Activated CD8-positive, alpha-beta T cell treated with anti-CD3 and anti-CD28 coated beads for 36 hours (primary cell): ENCODE measurements at regions not wholly inside any gene's neighbourhood (a gene's known extent, or its start where the extent isn't known, plus 50 kb on each side); places are given as distances from the start of the nearest gene placed in this dataset.
A peak's percentile ranks its signal among the peaks of the same experiment; 100 is the strongest.
"Not testable (repeated sequence)": the region's sequence is repeated elsewhere in the genome, so short reads cannot be mapped to it uniquely, and the experiment has no call there.

ENCODE experiments used
- ATAC-seq: fragments of 200-7000 bp; cut with Tn5 transposase; one replicate; pipeline ENCODE4 v1.10.0; 2021; ENCODE audit warnings: mild to moderate bottlenecking, moderate library complexity
- CTCF ChIA-PET: fragments of 350-600 bp; sonication (Branson Sonifier 250); formaldehyde crosslinking; loops from one replicate; lab custom pipeline; 2021; ENCODE audit warnings: antibody characterized with exemption; lab: Charles Lee
- POLR2A ChIA-PET: fragments of 350-600 bp; sonication (Branson Sonifier 250); formaldehyde crosslinking; loops from one replicate; lab custom pipeline; 2021; ENCODE audit warnings: antibody characterized with exemption; lab: Charles Lee
- DNase-seq: peaks from one replicate; pipeline ENCODE4 v3.0.0-alpha.2; 2020
- H3K27ac Mint-ChIP-seq: one replicate; pipeline ENCODE4 v1.8.0; 2021; ENCODE audit warnings: mild to moderate bottlenecking, mixed read lengths
- H3K27me3 Mint-ChIP-seq: one replicate; pipeline ENCODE4 v1.8.0; 2021; ENCODE audit warnings: mixed read lengths
- H3K36me3 Mint-ChIP-seq: one replicate; pipeline ENCODE4 v1.8.0; 2021; ENCODE audit warnings: low read depth, mixed read lengths
- H3K4me1 Mint-ChIP-seq: one replicate; pipeline ENCODE4 v1.8.0; 2021; ENCODE audit warnings: low read depth, mixed read lengths
- H3K4me3 Mint-ChIP-seq: one replicate; pipeline ENCODE4 v1.8.0; 2021; ENCODE audit warnings: mild to moderate bottlenecking, moderate library complexity, mixed read lengths
- H3K9me3 Mint-ChIP-seq: one replicate; pipeline ENCODE4 v1.8.0; 2021; ENCODE audit warnings: mixed read lengths
- intact Hi-C: fragments of 100-400 bp; cut with micrococcal nuclease; formaldehyde crosslinking; loops from one replicate; pipeline ENCODE4 v1.10.0; 2022
- TF ChIP-seq, protein P1 (sequence below): fragments of 200-600 bp; IDR thresholded peaks from one replicate; pipeline ENCODE4 v1.8.0; 2022; ENCODE audit warnings: antibody characterized with exemption, mild to moderate bottlenecking

DNA sequence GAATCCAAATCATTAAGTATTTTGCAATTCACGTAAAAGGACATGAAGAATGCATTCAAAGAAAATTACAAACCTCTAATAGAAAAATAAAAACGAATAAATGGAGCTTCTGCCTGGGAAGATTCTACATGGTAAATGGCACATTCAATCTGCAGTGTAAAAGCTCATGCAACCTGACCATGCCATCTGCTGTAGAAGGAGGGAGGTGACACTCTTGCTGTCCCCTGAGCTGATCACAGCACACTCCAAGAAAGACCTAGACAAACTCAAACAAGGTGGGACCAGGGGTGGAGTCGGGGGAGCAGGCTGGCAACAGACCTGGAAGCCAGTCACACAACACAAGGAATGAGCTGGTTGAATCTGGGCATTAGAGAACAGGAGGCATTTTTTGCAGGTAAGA, 101.8 kb downstream of the BDH1 start:
- H3K9me3 Mint-ChIP-seq, result no peaks in the 10 kb centered on the region
- no peaks in the 10 kb centered on the region for H3K36me3 Mint-ChIP-seq
- no peak overlapping the region for H3K4me3 Mint-ChIP-seq
- DNase-seq (peak; percentile 45), ATAC-seq (peak; percentile 58)
- intact Hi-C loops, result loop anchor here (10.0 kb wide), 1 partner anchor 199 kb away; no protein-coding TSS in a partner anchor
- peaks cover 14% of the 10 kb centered on the region for H3K4me1 Mint-ChIP-seq
- H3K27ac Mint-ChIP-seq, result no peak overlapping the region
- peaks cover 6% of the 10 kb centered on the region for H3K27me3 Mint-ChIP-seq
- TF ChIP-seq, protein P1, sequence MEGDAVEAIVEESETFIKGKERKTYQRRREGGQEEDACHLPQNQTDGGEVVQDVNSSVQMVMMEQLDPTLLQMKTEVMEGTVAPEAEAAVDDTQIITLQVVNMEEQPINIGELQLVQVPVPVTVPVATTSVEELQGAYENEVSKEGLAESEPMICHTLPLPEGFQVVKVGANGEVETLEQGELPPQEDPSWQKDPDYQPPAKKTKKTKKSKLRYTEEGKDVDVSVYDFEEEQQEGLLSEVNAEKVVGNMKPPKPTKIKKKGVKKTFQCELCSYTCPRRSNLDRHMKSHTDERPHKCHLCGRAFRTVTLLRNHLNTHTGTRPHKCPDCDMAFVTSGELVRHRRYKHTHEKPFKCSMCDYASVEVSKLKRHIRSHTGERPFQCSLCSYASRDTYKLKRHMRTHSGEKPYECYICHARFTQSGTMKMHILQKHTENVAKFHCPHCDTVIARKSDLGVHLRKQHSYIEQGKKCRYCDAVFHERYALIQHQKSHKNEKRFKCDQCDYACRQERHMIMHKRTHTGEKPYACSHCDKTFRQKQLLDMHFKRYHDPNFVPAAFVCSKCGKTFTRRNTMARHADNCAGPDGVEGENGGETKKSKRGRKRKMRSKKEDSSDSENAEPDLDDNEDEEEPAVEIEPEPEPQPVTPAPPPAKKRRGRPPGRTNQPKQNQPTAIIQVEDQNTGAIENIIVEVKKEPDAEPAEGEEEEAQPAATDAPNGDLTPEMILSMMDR, result peak; percentile 35
- ChIA-PET POLR2A (no interaction called here), CTCF (interaction anchor here (0.8 to 6.5 kb wide), 7 partner anchors 9 to 230 kb away, joined by 3 to 55 read pairs (median 6); no protein-coding TSS in a partner anchor)

DNA sequence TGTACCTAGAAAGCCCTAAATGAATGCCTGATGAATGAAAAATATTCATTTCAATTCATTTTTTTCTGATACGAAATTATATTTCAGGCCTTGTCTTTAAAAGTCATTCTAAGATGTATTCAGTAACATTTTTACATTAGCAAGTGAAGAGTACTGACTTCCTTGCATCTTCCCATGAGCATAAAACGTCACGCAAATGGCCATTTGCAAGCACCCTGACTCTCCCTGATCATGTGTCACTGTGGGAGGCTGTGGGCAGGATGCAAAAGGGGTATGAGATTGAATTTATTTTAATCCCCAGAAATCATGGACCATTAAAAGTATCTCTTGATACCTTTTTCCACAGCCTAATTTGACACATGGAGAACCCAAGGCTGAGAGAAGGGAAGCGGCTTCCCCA, 105.0 kb downstream of the BDH1 start:
- H3K4me3 Mint-ChIP-seq, result no peak overlapping the region
- peaks cover 6% of the 10 kb centered on the region for H3K27me3 Mint-ChIP-seq
- H3K36me3 Mint-ChIP-seq, result no peaks in the 10 kb centered on the region
- H3K4me1 Mint-ChIP-seq, result peaks cover 19% of the 10 kb centered on the region
- no peaks in the 10 kb centered on the region for H3K9me3 Mint-ChIP-seq
- ChIA-PET POLR2A (no interaction called here), CTCF (interaction anchor here (1.2 kb wide), 1 partner anchor 194 kb away, joined by 4 read pairs; no protein-coding TSS in a partner anchor)
- intact Hi-C loops, result loop anchor here (10.0 kb wide), 1 partner anchor 196 kb away; no protein-coding TSS in a partner anchor
- TF ChIP-seq, protein P1, result no peak
- ATAC-seq, result no peak
- no peak for DNase-seq
- no peak overlapping the region for H3K27ac Mint-ChIP-seq

DNA sequence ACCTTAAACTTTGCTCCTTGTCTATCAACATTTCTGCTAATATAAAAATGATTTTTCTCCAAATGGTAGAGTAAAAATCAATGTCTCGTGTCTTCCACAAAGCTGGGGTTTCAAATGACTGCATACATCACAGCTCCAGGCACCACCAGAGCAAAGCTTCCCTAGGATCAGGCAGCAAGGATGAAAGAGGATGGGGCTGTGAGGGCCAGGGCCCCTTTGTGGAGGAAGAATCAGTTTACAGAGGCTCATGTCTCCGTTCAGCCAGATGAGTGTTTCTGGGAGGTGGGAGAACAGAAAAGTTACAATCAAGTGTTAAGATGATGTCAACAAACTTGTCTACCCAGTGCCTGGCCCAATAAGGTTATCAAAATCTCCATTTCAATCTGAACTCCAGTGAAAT, 105.5 kb downstream of the BDH1 start:
- peaks cover 17% of the 10 kb centered on the region for H3K4me1 Mint-ChIP-seq
- no peak overlapping the region for H3K27ac Mint-ChIP-seq
- ATAC-seq (no peak), DNase-seq (no peak)
- peaks cover 1% of the 10 kb centered on the region for H3K27me3 Mint-ChIP-seq
- H3K36me3 Mint-ChIP-seq, result no peaks in the 10 kb centered on the region
- no peak overlapping the region for H3K4me3 Mint-ChIP-seq
- ChIA-PET POLR2A (interaction anchor here (0.9 kb wide), 1 partner anchor 8 kb away, joined by 3 read pairs; no protein-coding TSS in a partner anchor), CTCF (interaction anchor here (1.2 kb wide), 1 partner anchor 193 kb away, joined by 4 read pairs; no protein-coding TSS in a partner anchor)
- H3K9me3 Mint-ChIP-seq, result no peaks in the 10 kb centered on the region
- intact Hi-C loops, result loop anchor here (10.0 kb wide), 1 partner anchor 196 kb away; no protein-coding TSS in a partner anchor
- TF ChIP-seq, protein P1, result no peak

DNA sequence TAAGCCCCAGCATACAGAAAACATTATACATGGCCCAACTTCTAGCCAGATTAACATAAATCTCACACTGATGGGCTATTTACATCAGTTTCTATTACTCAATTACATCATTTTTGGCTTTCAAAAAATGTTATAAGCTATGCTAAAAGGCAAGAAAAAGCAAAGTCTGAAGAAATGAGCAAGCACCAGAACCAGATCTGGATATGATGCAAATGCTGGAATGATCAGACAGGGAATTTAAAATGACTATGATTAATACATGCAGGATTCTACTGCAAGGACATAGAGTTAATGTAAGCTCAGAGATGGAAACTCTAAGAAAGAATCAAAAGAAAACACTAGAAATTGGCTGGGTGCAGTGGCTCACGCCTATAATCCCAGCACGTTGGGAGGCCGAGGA, 106.6 kb downstream of the BDH1 start:
- H3K4me1 Mint-ChIP-seq, result peaks cover 24% of the 10 kb centered on the region
- H3K27ac Mint-ChIP-seq, CTCF ChIA-PET, ATAC-seq, H3K27me3 Mint-ChIP-seq, intact Hi-C loops, DNase-seq, H3K36me3 Mint-ChIP-seq, H3K4me3 Mint-ChIP-seq, H3K9me3 Mint-ChIP-seq: not testable (repeated sequence)
- POLR2A ChIA-PET, result interaction anchor here (0.9 kb wide), 1 partner anchor 9 kb away, joined by 3 read pairs; no protein-coding TSS in a partner anchor

DNA sequence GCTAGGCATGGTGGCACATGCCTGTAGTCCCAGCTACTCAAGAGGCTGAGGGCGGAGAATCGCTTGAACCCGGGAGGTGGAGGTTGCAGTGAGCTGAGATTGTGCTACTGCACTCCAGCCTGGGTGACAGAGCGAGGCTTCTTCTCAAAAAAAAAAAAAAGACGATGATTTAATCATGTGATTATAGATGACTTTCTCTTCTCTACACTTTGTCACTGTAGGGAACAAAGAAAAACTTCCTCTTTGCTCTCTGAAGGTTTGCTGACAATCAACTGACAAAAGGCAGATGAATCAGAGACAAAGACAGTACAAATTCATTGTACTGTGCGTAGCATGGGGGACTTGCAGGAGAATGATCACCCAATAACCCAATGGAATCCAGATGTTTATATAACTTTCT, 108.0 kb downstream of the BDH1 start:
- H3K27ac Mint-ChIP-seq, H3K27me3 Mint-ChIP-seq, H3K9me3 Mint-ChIP-seq, intact Hi-C loops, DNase-seq, ATAC-seq, H3K4me3 Mint-ChIP-seq, H3K36me3 Mint-ChIP-seq: not testable (repeated sequence)
- ChIA-PET POLR2A (interaction anchor here (0.8 to 1.0 kb wide), 2 partner anchors 16 to 58 kb away, joined by 3 read pairs; no protein-coding TSS in a partner anchor), CTCF (interaction anchor here (0.7 to 2.7 kb wide), 2 partner anchors 9 to 17 kb away, joined by 3 to 11 read pairs; no protein-coding TSS in a partner anchor)
- H3K4me1 Mint-ChIP-seq, result peaks cover 24% of the 10 kb centered on the region

DNA sequence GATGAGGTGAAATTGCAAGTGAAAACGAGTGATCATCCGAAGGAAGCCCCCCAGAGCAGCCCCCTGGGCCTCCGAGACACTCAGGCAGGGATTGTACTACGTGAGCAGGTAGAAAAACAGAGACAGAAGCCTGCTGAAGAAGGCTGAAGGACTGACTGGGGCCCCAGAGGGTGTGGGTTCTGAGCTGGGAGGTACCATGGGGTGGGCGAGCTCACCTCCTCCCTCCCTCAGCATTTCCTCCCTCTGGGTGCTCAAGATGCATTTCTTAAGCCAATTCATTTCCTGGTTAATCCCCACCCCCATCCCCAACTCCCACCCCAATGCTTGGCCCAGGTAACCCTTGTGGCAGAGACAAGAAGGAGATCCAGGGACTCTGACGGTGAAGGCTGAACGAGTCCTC, 108.7 kb downstream of the BDH1 start:
- intact Hi-C loops, result no loop called here
- Mint-ChIP-seq H3K36me3 (no peaks in the 10 kb centered on the region), H3K27ac (peak overlapping the region; percentile 44), H3K4me3 (no peak overlapping the region), H3K27me3 (peaks cover 4% of the 10 kb centered on the region), H3K9me3 (no peaks in the 10 kb centered on the region), H3K4me1 (peaks cover 24% of the 10 kb centered on the region)
- CTCF ChIA-PET, result interaction anchor here (0.7 to 2.7 kb wide), 4 partner anchors 10 to 190 kb away, joined by 3 to 11 read pairs (median 3); no protein-coding TSS in a partner anchor
- DNase-seq (no peak), ATAC-seq (peak; percentile 55)
- TF ChIP-seq, protein P1, result no peak
- POLR2A ChIA-PET, result interaction anchor here (0.7 to 1.0 kb wide), 3 partner anchors 17 to 109 kb away, joined by 3 read pairs; partner anchors contain the start of gene BDH1
